Activated CD4-positive, alpha-beta T cell treated with anti-CD3 and anti-CD28 coated beads for 36 hours (primary cell): ENCODE measurements at regions not wholly inside any gene's neighbourhood (a gene's known extent, or its start where the extent isn't known, plus 50 kb on each side); places are given as distances from the start of the nearest gene placed in this dataset.
"Not testable (repeated sequence)": the region's sequence is repeated elsewhere in the genome, so short reads cannot be mapped to it uniquely, and the experiment has no call there.

Experiments
- ATAC-seq: fragments of 200-7000 bp; cut with Tn5 transposase; one replicate; pipeline ENCODE4 v1.10.0; 2021; ENCODE audit warnings: mild to moderate bottlenecking, moderate library complexity
- CTCF ChIA-PET: fragments of 350-600 bp; sonication (Branson Sonifier 250); formaldehyde crosslinking; loops from one replicate; lab custom pipeline; 2021; ENCODE audit warnings: antibody characterized with exemption; lab: Charles Lee
- POLR2A ChIA-PET: fragments of 350-600 bp; sonication (Branson Sonifier 250); formaldehyde crosslinking; loops from one replicate; lab custom pipeline; 2021; ENCODE audit warnings: antibody characterized with exemption, inconsistent platforms; lab: Charles Lee
- DNase-seq: peaks from one replicate; pipeline ENCODE4 v3.0.0-alpha.2; 2020
- H3K27ac Mint-ChIP-seq: one replicate; pipeline ENCODE4 v1.8.0; 2021; ENCODE audit warnings: mixed read lengths
- H3K27me3 Mint-ChIP-seq: one replicate; pipeline ENCODE4 v1.8.0; 2021; ENCODE audit warnings: mixed read lengths
- H3K36me3 Mint-ChIP-seq: one replicate; pipeline ENCODE4 v1.8.0; 2021; ENCODE audit warnings: low read depth, mixed read lengths
- H3K4me1 Mint-ChIP-seq: one replicate; pipeline ENCODE4 v1.8.0; 2021; ENCODE audit warnings: mixed read lengths
- H3K4me3 Mint-ChIP-seq: one replicate; pipeline ENCODE4 v1.8.0; 2021; ENCODE audit warnings: mild to moderate bottlenecking, moderate library complexity, mixed read lengths
- H3K9me3 Mint-ChIP-seq: one replicate; pipeline ENCODE4 v1.8.0; 2021; ENCODE audit warnings: low read depth, mixed read lengths
- intact Hi-C, 2 experiments: fragments of 100-400 bp; cut with DNase I in 1 of 2; cut with micrococcal nuclease in 1 of 2; formaldehyde crosslinking; loops; one replicate each; pipeline versions ENCODE4 v1.14.2 to v1.15.1; 2022 to 2024; cut with DNase I, micrococcal nuclease

DNA sequence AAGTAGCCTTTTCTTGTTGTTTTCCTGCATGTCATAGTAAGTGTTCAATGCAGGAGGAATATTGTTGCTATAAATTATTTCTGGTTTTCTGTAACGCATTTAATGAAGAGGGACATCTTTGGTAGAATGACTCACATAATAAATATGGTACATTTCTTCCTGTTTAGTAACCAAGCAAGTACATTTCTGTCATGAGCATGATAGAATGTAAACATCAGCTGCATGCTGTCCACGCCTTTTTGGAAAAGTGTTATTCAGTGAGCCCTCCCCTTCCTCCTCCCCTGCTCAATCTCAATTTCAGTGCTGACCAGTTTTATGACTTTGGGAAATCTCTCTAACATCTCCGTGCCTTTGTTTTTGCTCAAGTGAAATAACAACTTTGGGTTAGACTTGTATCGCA is 664.0 kb downstream of the XPNPEP1 start:
- no peaks in the 10 kb centered on the region for H3K36me3 Mint-ChIP-seq
- no peaks in the 10 kb centered on the region for H3K27me3 Mint-ChIP-seq
- no peak overlapping the region for H3K4me3 Mint-ChIP-seq
- H3K9me3 Mint-ChIP-seq, result peaks cover 7% of the 10 kb centered on the region
- intact Hi-C loops, result no loop called here
- no peaks in the 10 kb centered on the region for H3K4me1 Mint-ChIP-seq
- H3K27ac Mint-ChIP-seq, result no peak overlapping the region
- no peak for ATAC-seq
- ChIA-PET POLR2A (no interaction called here), CTCF (no interaction called here)
- DNase-seq, result no peak

DNA sequence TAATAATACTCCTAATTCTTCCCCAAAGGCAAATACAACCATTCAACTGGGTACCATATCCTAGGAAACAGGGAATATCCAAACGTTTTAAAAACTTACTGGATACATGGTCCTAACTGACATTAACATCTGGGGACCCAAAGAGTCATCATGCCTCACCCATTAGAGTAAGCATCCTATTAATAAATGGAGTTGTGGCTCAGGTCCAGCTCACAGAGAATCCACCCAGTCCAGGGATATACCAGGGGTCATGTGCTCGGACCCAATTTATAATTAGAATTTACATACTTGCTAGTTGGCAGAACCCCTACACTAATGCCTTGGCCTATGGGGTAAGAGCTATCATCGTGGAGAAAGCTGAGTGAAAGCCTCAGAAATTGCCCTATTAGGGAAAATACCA is 670.0 kb downstream of the XPNPEP1 start:
- Mint-ChIP-seq H3K27ac (no peak overlapping the region), H3K9me3 (peaks cover 2% of the 10 kb centered on the region), H3K36me3 (no peaks in the 10 kb centered on the region), H3K4me3 (no peak overlapping the region), H3K27me3 (no peaks in the 10 kb centered on the region), H3K4me1 (no peaks in the 10 kb centered on the region)
- ATAC-seq, result no peak
- intact Hi-C loops, result no loop called here
- ChIA-PET CTCF (no interaction called here), POLR2A (no interaction called here)
- no peak for DNase-seq

DNA sequence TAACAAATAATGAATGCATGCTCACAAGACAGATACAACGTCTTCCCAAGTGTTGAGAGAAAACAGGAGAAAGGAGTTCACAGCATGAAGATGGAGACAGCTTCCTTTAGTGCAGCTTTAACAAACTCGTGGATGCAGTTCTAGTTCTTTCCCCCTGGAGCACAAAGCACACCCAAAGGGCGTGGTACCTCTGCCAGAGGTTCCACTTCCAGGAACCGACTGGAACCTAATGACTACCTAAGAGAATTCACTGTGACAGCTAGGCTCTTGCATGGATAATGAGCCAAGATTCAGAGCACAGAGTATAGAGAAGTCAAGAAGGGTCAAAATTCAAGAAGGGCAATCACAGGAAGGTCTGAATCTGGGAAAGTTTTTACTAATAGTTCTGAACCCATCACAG is 673.2 kb downstream of the XPNPEP1 start:
- intact Hi-C loops, result no loop called here
- POLR2A ChIA-PET, result no interaction called here
- Mint-ChIP-seq H3K36me3 (no peaks in the 10 kb centered on the region), H3K9me3 (no peaks in the 10 kb centered on the region), H3K27ac (no peak overlapping the region), H3K4me3 (no peak overlapping the region), H3K27me3 (no peaks in the 10 kb centered on the region), H3K4me1 (no peaks in the 10 kb centered on the region)
- CTCF ChIA-PET, result no interaction called here
- DNase-seq, result no peak
- no peak for ATAC-seq

DNA sequence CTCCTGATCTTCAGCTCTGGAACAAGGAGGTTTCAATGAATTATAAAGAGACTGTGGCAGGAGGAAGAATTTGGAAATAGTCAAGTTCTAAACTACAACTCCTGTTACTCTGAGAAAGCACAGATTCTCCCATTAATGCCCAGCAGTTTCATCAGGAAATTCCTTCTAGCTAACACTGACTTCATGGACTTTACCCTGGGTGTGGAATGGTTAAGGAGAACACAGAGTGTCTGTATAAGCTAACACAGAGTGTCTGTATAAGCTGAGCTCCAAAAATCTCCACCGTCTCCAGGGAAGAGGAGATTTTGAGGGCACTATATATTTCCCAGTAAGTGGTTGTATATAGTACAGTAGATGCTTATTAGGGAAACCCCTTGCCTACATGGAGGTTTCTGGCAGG is 675.5 kb downstream of the XPNPEP1 start:
- no peak for ATAC-seq
- Mint-ChIP-seq H3K4me3 (no peak overlapping the region), H3K9me3 (peaks cover 3% of the 10 kb centered on the region), H3K27me3 (no peaks in the 10 kb centered on the region), H3K27ac (no peak overlapping the region), H3K4me1 (no peaks in the 10 kb centered on the region), H3K36me3 (no peaks in the 10 kb centered on the region)
- ChIA-PET POLR2A (no interaction called here), CTCF (no interaction called here)
- intact Hi-C loops, result no loop called here
- no peak for DNase-seq

DNA sequence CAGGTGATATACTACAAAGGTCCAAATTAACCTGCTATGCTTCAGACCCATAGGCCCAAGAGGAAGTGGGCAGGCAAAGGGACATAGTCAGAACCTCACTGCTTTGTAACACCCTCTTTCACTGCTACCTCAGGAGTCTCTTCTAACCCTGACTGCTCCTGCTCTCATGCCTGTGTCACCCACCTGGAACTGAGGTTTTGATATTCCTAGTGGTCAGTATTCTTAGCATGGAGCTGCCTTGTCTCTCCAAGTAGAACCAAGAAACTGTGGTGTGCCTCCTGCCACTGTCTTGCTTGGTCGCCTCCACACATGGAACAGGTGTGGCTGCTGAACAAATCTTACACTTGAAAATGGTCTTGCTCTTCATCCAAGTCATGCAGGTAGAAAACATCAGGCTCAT is 677.5 kb downstream of the XPNPEP1 start:
- Mint-ChIP-seq H3K9me3 (peaks cover 3% of the 10 kb centered on the region), H3K4me3 (no peak overlapping the region), H3K4me1 (no peaks in the 10 kb centered on the region), H3K36me3 (no peaks in the 10 kb centered on the region), H3K27ac (no peak overlapping the region), H3K27me3 (no peaks in the 10 kb centered on the region)
- ChIA-PET POLR2A (no interaction called here), CTCF (no interaction called here)
- no peak for DNase-seq
- intact Hi-C loops, result no loop called here
- ATAC-seq, result no peak

DNA sequence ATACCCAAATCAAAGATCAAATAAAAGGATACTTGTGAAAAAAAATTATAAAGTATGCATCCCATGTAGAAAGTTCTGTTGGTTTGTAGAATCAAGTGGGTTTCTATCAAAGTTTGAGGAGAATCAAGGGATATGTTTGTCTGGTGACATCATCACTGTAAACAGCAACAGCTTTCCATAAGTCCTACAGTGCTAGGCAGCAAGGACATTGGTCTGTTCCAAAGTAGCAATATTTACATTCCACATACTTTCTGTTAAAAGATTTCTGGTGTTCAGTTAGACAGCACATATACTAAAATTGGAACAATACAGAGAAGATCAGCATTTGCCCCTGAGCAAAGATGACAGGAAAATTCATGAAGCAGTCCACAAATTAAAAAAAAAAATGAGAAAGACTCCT is 683.9 kb downstream of the XPNPEP1 start:
- intact Hi-C loops, result no loop called here
- ATAC-seq (no peak), DNase-seq (no peak)
- Mint-ChIP-seq H3K27me3 (no peaks in the 10 kb centered on the region), H3K9me3 (peaks cover 3% of the 10 kb centered on the region), H3K36me3 (no peaks in the 10 kb centered on the region), H3K27ac (no peak overlapping the region), H3K4me1 (no peaks in the 10 kb centered on the region), H3K4me3 (no peak overlapping the region)
- CTCF ChIA-PET, result interaction anchor here (0.7 kb wide), 1 partner anchor 22 kb away, joined by 4 read pairs; no protein-coding TSS in a partner anchor
- POLR2A ChIA-PET, result interaction anchor here (0.7 kb wide), 1 partner anchor 1790 kb away, joined by 5 read pairs; no protein-coding TSS in a partner anchor

GRCh38 chr10:109237682-109238081 is 685.6 kb downstream of the XPNPEP1 start:
- ChIA-PET CTCF (no interaction called here), POLR2A (no interaction called here)
- H3K27ac Mint-ChIP-seq, result no peak overlapping the region
- H3K4me3 Mint-ChIP-seq, result no peak overlapping the region
- intact Hi-C loops, result no loop called here
- no peaks in the 10 kb centered on the region for H3K4me1 Mint-ChIP-seq
- ATAC-seq, result no peak
- H3K27me3 Mint-ChIP-seq, result no peaks in the 10 kb centered on the region
- no peaks in the 10 kb centered on the region for H3K36me3 Mint-ChIP-seq
- no peak for DNase-seq
- no peaks in the 10 kb centered on the region for H3K9me3 Mint-ChIP-seq

DNA sequence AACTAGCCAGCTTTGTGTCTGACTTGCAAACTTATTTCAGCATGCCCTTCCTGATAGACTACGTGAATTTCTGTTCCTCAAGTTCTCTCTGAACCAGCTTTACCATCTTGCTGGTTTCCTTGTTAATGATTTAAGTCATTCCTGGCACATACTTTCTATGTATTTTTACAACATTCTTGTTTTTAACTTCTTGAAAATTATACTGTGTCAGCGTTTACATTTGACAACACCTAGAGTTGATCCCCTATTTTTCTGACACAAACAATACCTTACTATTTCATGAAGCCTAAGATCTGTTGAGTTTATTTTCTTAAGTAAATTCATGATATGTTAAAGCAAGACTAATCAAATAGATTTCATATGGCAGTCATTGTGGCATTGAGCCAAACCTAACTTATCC is 686.3 kb downstream of the XPNPEP1 start:
- DNase-seq, result no peak
- Mint-ChIP-seq H3K9me3 (peaks cover 2% of the 10 kb centered on the region), H3K27me3 (no peaks in the 10 kb centered on the region), H3K36me3 (no peaks in the 10 kb centered on the region), H3K4me1 (no peaks in the 10 kb centered on the region), H3K27ac (no peak overlapping the region), H3K4me3 (no peak overlapping the region)
- CTCF ChIA-PET, result no interaction called here
- intact Hi-C loops, result no loop called here
- POLR2A ChIA-PET, result no interaction called here
- ATAC-seq, result no peak

DNA sequence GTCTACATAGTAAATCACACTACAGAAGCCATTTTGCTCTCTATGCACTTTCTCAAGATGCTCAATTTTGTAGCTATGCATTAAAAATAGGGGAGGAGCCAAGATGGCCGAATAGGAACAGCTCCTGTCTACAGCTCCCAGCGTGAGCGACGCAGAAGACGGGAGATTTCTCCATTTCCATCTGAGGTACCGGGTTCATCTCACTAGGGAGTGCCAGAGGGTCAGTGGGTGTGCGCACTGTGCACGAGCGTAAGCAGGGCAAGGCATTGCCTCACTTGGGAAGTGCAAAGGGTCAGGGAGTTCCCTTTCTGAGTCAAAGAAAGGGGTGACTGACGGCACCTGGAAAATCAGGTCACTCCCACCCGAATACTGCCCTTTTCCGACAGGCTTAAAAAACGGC is 699.8 kb downstream of the XPNPEP1 start:
- CTCF ChIA-PET, result interaction anchor here (0.7 kb wide), 1 partner anchor 13 kb away, joined by 3 read pairs; no protein-coding TSS in a partner anchor
- H3K9me3 Mint-ChIP-seq, POLR2A ChIA-PET, ATAC-seq, H3K4me1 Mint-ChIP-seq, intact Hi-C loops, H3K27ac Mint-ChIP-seq, H3K27me3 Mint-ChIP-seq, H3K36me3 Mint-ChIP-seq, DNase-seq, H3K4me3 Mint-ChIP-seq: not testable (repeated sequence)

DNA sequence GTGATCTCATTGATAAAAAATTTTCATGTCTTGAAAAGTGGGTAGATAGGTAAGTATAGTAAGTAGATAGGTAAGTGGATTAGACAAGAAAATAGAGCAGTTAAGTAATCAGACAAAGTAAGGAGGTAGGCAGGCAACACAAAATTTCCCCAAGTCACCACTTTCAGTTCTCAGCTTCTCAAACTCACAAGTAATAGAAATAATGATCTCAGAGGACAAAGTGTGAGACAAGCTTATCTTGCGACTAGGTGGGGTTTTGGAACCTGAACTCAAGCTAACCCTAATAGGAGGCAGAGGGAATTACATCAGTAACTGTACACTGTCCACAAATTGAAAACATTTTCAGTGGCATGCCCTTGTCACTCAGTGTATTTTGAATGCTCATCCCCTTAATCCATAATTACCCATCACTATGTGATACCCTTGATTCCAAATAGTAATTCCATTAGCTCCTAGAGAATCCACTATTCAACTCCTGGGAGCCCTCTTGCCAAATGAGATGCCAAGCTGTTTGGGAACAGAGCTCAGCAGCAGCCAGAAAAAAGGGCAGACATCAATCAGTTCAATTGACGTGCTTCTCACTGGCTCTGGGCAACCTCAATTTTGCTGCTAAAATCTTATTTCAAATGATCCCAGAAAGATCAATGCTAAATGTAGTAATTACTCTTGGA is 703.2 kb downstream of the XPNPEP1 start:
- H3K36me3 Mint-ChIP-seq, result no peaks in the 10 kb centered on the region
- no peaks in the 10 kb centered on the region for H3K9me3 Mint-ChIP-seq
- no peak for ATAC-seq
- no peaks in the 10 kb centered on the region for H3K4me1 Mint-ChIP-seq
- POLR2A ChIA-PET, result no interaction called here
- intact Hi-C loops, result no loop called here
- no peaks in the 10 kb centered on the region for H3K27me3 Mint-ChIP-seq
- no peak for DNase-seq
- no peak overlapping the region for H3K4me3 Mint-ChIP-seq
- H3K27ac Mint-ChIP-seq, result no peak overlapping the region
- CTCF ChIA-PET, result no interaction called here

GRCh38 chr10:109218207-109218606 is 705.1 kb downstream of the XPNPEP1 start:
- H3K4me1 Mint-ChIP-seq, result no peaks in the 10 kb centered on the region
- no peak overlapping the region for H3K27ac Mint-ChIP-seq
- CTCF ChIA-PET, result no interaction called here

DNA sequence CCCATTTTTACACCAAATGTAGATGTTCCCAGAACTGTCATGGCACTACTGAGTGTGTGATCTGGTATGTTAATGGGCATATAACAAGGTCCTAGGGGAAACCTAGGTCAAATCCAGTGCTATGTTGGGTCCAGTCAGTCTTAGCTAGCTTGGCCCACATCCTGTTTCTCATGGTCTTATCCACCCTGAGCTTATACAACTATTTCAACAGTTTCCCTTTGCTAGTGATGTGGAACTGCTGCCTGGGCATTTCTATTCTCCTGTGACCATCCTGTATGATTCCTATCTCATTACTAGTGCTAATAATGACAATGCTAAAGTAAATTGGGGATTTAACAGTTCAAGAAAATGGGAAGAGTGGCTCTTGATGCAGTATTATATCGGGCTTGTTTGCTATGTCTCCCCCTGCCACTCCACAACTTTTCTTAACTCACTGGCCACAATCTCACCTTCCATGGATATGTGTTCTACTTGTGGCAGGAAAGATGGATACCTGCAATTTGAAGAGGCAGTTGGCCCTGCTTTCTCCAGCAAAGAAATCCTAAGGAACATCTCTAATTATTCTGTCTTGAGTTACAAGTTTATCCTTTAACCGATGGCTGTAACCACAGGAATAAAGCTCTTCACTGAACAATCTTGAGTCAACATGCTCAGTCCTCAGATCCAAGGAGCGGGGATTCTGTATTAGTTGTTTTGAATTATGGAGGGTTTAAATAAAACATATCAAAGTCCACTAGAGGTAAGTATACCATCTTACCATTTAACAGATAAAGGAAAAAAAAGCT is 707.8 kb downstream of the XPNPEP1 start:
- ATAC-seq (no peak), DNase-seq (no peak)
- Mint-ChIP-seq H3K4me1 (no peaks in the 10 kb centered on the region), H3K36me3 (no peaks in the 10 kb centered on the region), H3K4me3 (no peak overlapping the region), H3K27me3 (no peaks in the 10 kb centered on the region), H3K9me3 (no peaks in the 10 kb centered on the region), H3K27ac (no peak overlapping the region)
- POLR2A ChIA-PET, result no interaction called here
- CTCF ChIA-PET, result no interaction called here
- intact Hi-C loops, result no loop called here

More at GRCh38 chr10:109218207-109218606, 705.1 kb downstream of the XPNPEP1 start:
- H3K27me3 Mint-ChIP-seq, result no peaks in the 10 kb centered on the region
- intact Hi-C loops, result no loop called here
- H3K36me3 Mint-ChIP-seq, result no peaks in the 10 kb centered on the region
- no peak overlapping the region for H3K4me3 Mint-ChIP-seq
- POLR2A ChIA-PET, result no interaction called here
- H3K9me3 Mint-ChIP-seq, result no peaks in the 10 kb centered on the region
- DNase-seq (no peak), ATAC-seq (no peak)
